SK-MEL-5 (cell line): ENCODE measurements at regions not wholly inside any gene's neighbourhood (a gene's known extent, or its start where the extent isn't known, plus 50 kb on each side); places are given as distances from the start of the nearest gene placed in this dataset.

Experiments
- DNase-seq: peaks from one replicate; pipeline ENCODE4 v3.0.0-alpha.2; 2016; ENCODE audit warnings: low read depth, low spot score
- in situ Hi-C: cut with HindIII; loops from 2 replicates; pipeline ENCODE4 v1.10.0; 2016; ENCODE audit warnings: low sequenced_read_pairs, high pct_unique_total_duplicates, low pct_unique_long_range_greater_than_20kb

DNA sequence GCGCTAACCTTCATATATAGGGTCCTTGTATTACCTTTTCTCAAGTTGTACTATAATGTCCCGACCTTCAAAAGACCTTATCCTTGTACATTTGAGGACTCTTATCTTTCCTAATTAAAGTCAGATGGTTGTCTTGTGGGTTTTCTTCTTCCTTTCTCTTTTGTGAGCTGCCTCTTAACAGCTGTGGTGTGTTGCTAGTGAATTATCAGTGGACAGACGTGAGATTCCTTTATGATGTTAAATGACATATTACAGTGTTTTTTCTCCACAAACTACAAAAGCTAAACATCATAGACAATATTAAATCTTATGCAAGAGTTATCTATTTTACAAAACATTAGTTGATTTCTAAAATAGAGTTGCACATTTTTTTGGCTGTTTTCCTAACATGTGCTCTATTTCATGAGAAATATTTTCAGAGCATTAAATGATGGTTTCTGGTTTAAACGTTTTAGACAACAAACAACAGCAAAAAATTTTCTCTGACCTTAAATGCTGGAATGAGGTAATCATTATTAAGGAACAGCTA, 272.2 kb upstream of the NPVF start:
- in situ Hi-C loops, result no loop called here
- DNase-seq, result no peak

DNA sequence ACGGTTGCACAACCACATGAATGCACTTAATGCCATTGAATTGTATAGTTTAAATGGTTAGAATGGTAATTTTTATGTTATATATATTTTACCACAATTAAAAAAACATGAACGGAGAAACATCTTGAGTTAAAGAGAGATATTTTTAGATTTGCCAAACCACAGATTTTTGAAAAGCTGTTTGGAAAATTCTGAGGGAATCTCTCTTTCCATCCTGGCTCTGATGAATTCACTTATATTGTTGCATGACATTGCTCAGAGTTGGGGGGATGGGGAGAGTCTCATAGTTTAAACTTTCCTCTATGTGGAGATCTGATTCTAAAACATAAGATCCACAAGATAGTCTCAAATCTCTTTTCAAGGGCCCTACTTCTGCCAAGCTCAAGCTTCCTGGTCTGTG, 275.0 kb upstream of the NPVF start:
- DNase-seq, result no peak
- in situ Hi-C loops, result no loop called here

DNA sequence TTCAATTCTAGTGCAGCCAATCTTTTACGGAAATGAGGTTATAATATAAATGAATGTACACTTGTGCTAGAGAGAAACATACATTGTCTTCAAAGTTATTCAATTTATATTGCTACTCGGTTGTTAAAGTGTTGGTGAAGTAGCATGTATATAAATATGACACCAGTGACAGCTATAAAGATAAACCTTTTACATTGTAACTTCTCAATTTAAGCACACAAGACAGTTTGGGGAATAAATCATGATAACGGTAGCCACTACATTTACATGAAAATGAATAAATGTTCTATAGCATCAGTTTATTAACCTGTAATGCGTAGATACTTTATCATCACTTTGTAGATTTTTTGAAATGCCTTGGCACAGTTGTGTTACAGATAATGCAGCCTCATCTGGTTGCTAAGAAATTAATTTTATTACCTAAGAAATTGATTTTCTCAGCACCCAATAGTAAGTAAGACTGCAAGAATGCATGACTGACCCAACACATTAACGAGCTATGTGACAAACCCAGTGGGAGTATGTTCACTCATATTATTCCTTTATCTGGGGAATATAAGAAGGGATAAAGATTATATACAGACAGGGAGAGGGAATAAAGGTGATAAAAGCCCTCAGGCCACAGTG, 283.9 kb upstream of the NPVF start:
- in situ Hi-C loops, result no loop called here
- no peak for DNase-seq

DNA sequence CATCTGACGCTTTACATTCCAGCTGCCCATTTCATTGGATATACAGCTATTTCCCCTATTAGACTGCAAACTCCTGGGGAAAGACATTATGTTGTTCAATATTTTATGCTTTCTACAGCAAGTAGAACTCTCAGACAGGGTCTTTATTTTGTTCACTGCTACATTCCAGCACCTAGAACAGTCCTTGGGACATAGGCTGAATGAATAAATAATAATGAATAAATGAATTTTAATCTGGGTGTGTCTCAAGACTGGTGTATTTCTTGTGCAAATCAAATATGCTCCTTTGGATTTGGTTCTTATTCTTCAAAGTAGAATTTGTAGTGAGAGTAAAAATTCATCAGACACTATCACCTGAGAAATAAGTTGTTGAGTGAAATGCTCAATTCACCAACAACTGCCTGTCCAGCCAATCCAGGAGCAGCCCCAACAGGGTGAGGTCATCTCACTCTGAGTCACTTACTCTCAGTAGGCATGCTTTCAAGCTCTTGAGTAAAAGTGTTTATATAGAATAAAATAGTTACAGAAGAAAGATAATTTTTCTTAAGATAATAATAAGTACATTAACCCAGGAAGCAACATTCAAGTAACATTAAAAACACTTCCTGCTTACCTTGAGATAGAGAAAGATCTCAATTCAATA, 287.5 kb upstream of the NPVF start:
- no peak for DNase-seq
- in situ Hi-C loops, result no loop called here

- in situ Hi-C loops, result no loop called here
- DNase-seq, result no peak
Observed at GRCh38 chr7:25517906-25518305, 289.6 kb upstream of the NPVF start.

- DNase-seq, result no peak
Observed at GRCh38 chr7:25520017-25520416, 291.7 kb upstream of the NPVF start.

DNA sequence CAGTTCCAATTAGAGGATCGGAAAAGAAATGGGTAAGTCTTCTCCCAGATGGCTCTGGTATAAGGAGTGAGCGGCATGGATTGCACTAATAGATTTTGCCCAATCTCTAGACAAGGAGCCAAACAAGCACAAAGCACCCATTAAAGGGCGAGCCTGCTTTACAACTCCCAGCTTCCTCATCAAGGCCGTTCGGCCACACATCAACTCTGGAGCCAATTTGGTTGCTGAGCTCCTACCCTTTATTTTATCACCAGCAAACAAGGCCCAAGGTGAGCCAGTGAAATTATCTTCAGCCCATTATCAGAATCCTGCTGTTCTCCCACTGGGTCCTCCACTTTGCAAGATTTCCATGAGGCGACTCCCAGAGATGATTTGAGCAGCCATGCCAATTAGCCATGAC, 292.2 kb upstream of the NPVF start:
- in situ Hi-C loops, result no loop called here
- DNase-seq, result no peak

More at GRCh38 chr7:25520017-25520416, 291.7 kb upstream of the NPVF start:
- in situ Hi-C loops, result no loop called here

DNA sequence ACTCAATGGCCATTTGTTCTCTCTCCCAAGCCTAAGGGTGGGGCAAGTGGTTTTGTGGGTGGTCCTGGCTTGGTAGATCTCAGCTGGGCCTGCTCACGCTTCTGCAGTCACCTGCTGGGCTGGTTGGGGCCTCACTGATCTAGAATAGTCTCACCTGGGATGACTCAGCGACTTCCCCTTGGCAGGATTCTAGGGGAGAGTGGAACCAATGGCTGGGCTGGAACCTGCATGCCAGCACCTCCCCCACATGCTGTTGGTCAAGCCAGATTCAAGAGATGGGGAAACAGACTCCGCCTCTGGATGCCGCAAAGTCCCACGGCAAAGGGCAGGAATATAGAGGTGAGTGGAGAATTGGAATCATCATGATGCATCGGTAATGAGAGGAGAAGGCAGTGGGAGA, 292.9 kb upstream of the NPVF start:
- DNase-seq, result no peak
- in situ Hi-C loops, result no loop called here

GRCh38 chr7:25522727-25523126, 294.4 kb upstream of the NPVF start:
- no peak for DNase-seq
- in situ Hi-C loops, result no loop called here

GRCh38 chr7:25527665-25528170, 299.4 kb upstream of the NPVF start:
- in situ Hi-C loops, result no loop called here
- DNase-seq, result no peak

- no peak for DNase-seq
- in situ Hi-C loops, result no loop called here
Observed at GRCh38 chr7:25529320-25529719, 301.0 kb upstream of the NPVF start.

DNA sequence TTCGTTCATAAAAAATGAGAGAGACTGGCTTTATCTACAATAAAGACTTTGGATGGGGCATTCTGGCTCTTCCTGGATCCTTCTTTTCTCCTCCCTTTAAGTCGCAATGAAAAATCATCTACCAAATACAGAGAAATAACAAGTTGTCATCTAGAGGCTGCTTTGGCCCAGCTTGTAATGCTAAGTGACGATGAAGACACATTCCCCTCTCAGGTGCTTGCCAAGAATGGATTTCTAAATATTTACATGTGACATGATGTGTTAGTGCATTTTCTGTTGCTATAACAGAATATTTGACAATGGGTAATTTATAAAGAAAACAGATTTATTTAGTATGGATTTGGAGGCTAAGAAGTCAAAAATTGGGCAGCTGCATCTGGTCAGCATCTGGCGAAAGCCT, 308.6 kb upstream of the NPVF start:
- in situ Hi-C loops, result no loop called here

GRCh38 chr7:25537662-25538375, 309.5 kb upstream of the NPVF start:
- in situ Hi-C loops, result no loop called here
- no peak for DNase-seq

More for the DNA sequence above, 308.6 kb upstream of the NPVF start:
- DNase-seq, result no peak

DNA sequence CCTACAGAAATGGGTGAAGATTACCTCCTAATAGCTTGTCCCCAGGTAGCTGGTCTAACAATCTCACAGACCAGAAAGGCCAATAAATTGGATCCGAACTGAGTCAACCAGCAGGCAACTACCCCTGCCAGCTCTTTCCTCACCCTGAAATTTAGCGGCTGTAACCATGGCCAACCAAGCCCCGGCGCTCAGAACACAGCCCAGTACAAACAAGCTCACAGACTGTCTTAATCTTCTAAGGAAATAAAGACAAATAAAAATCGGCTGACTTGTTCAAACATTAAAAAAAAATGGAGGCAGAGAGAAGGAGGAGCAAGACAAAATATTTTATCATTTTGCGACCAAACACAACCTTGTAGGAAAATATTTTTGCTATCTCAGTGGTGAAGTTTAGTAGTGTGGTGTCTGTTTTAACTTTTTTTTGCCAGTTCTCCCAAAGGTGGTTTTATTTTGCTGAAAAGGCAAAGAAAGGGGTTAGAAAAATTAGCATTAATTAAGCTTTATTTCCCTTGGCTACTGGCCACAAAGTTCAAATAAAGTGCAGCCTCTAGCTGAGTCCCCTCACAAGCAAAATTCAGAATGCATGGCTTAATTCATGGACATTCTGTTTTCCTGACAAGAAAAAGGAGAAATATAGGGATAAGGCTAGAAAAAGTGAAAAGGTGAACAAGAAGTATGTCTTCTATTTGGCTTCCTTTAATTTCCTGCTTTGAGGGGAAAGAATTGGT, 313.0 kb upstream of the NPVF start:
- in situ Hi-C loops, result no loop called here
- DNase-seq, result no peak

DNA sequence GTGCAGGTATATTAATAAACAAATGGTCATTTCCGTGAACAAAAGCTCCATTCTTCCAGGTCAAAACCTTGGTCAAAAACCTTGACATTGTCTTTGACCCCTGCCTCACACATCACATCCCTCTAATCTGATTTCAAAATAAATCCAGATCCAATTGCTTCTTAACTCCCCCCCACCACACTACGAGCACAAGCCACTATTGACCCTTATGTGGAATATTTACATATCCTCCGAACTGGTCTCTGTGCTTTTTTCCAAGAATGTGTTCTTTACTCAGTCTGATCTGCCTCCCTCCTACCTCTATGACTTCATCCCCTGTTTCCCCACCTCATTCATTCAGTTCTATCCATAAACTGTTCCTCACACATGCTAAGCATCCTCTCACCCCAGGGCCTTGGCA, 313.6 kb upstream of the NPVF start:
- DNase-seq, result no peak
- in situ Hi-C loops, result no loop called here

DNA sequence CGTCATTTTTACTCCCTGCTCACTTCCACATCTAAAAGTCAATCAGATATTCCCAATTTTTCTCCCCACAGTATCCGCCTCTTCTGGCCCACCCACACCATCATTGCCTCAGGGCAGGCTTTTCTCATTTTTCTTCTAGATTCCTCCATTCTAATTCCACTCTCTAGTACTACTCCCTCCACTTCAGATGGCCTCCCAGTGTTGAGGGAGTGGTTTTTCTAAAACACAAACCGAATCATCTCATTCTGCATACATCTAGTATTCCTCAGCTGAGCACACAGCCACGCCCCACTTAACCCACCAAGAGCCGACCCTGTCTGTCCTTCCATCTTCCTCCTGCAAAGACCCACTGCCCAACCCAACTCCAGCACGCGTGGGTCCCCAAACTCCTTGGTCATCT, 314.9 kb upstream of the NPVF start:
- no peak for DNase-seq
- in situ Hi-C loops, result no loop called here

GRCh38 chr7:25543798-25544197, 315.5 kb upstream of the NPVF start:
- DNase-seq, result no peak
- in situ Hi-C loops, result no loop called here

GRCh38 chr7:25544254-25544653, 316.0 kb upstream of the NPVF start:
- DNase-seq, result no peak
- in situ Hi-C loops, result no loop called here
